ENCODE measurements at regions not wholly inside any gene's neighbourhood (a gene's known extent, or its start where the extent isn't known, plus 50 kb on each side); places are given as distances from the start of the nearest gene placed in this dataset.

DNA sequence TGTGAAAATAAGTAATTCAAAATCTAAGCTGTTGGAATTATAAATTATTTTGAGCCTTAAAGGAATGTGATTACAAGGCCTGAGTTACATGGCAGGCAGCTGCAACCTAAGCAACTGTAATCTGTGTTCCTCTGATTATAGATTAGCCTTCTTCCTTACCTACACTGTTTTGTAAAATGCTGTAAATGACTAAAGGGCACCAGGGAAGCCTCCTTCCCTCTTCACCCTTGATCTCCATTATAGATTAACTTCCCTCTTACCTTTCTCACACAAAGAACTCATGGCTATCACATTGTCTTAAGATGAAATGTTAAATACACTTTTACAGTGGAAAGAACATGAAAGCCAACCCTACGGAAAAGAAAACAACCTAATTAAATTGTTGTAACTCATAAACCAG, 423.7 kb upstream of the KLF12 start:
- no peak overlapping the region for H2AFZ ChIP-seq (ENCODE audit: control insufficient read depth, low read length)
- H3K27me3 ChIP-seq (ENCODE audit: control insufficient read depth, extremely low read depth, insufficient read depth, low read length) = no peaks in the 10 kb centered on the region
- dilution Hi-C loops (cut with MboI; ENCODE audit: extremely low pct_ligation_motif_present, low sequenced_read_pairs) = no loop called here
- no peak overlapping the region for H3K4me3 ChIP-seq (ENCODE audit: control insufficient read depth in 2 of 3, extremely low read depth in 1 of 3, insufficient read depth in 2 of 3, low read depth in 1 of 3, low read length in 3 of 3)
- H3K36me3 ChIP-seq (ENCODE audit: control insufficient read depth in 2 of 2, extremely low read depth in 1 of 2, insufficient read depth in 2 of 2, low read length in 2 of 2) = no peaks in the 10 kb centered on the region
- no peak overlapping the region for H3K9ac ChIP-seq (ENCODE audit: control insufficient read depth, extremely low read depth, insufficient read depth, low read length)
- H3K9me1 ChIP-seq (ENCODE audit: control insufficient read depth, extremely low read depth, insufficient read depth, low read length) = no peaks in the 10 kb centered on the region
- no peak for DNase-seq (ENCODE audit: low read depth, low spot score)
- no peak overlapping the region for H3K4me2 ChIP-seq (ENCODE audit: control insufficient read depth, extremely low read depth, insufficient read depth, low read depth, low read length)
- no peaks in the 10 kb centered on the region for H4K20me1 ChIP-seq (ENCODE audit: control insufficient read depth, extremely low read depth, insufficient read depth, low read length)
- no peak for FAIRE-seq
- no peaks in the 10 kb centered on the region for H3K4me1 ChIP-seq (ENCODE audit: control insufficient read depth, extremely low read depth, insufficient read depth, low read length)
- TF ChIP-seq EZH2 (IDR thresholded peaks at IDR 0.05; ENCODE audit: low read length) = no peak
- TF ChIP-seq, protein P1, sequence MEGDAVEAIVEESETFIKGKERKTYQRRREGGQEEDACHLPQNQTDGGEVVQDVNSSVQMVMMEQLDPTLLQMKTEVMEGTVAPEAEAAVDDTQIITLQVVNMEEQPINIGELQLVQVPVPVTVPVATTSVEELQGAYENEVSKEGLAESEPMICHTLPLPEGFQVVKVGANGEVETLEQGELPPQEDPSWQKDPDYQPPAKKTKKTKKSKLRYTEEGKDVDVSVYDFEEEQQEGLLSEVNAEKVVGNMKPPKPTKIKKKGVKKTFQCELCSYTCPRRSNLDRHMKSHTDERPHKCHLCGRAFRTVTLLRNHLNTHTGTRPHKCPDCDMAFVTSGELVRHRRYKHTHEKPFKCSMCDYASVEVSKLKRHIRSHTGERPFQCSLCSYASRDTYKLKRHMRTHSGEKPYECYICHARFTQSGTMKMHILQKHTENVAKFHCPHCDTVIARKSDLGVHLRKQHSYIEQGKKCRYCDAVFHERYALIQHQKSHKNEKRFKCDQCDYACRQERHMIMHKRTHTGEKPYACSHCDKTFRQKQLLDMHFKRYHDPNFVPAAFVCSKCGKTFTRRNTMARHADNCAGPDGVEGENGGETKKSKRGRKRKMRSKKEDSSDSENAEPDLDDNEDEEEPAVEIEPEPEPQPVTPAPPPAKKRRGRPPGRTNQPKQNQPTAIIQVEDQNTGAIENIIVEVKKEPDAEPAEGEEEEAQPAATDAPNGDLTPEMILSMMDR (optimal IDR thresholded peaks at IDR 0.05 in 1 of 3, IDR thresholded peaks at IDR 0.05 in 1 of 3, conservative IDR thresholded peaks at IDR 0.05 in 1 of 3; ENCODE audit: extremely low read depth in 1 of 3, insufficient read depth in 2 of 3, low read length in 3 of 3) = no peak
- H3K27ac ChIP-seq (ENCODE audit: control insufficient read depth, insufficient read depth, low read length) = no peak overlapping the region
- H3K79me2 ChIP-seq (ENCODE audit: control insufficient read depth, insufficient read depth, low read length) = no peaks in the 10 kb centered on the region
- H3K9me3 ChIP-seq (ENCODE audit: control insufficient read depth, low read depth, low read length) = no peaks in the 10 kb centered on the region

DNA sequence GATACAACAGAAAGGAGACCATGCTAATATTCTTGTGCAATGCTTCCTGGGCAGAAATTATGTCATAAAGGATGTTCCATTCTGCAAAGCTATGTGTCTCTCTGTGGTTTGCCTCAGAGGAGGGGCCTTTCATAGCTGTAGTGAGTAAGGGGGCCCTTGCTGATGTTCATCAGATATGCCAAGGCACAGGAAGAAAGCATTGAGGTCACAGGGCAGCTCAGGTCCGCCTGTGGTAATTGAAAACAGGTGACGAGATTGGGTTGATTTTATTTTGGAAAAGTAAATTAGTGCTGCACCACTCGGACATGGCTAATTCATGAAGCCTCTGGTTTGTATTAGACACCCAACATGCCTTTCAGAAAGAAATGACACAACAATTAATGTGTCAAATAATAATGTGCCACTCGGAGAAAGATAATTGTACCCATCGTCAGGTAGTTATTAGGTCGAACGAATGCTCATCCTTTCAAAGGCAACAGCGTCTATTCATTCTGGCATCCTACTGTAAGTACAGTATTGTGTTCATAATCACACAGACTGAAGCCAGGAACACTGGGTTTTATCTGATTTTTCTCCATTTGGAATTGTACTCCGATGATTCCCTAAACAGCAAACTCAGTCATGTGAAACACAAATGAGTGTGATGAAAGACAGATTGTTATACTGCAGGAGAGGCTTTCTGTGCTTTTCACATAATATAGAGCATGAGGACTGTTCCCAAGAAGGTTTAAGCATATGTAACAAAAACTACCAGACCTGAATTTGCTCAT, 421.6 kb upstream of the KLF12 start:
- no peak overlapping the region for H3K4me3 ChIP-seq (ENCODE audit: control insufficient read depth in 2 of 3, extremely low read depth in 1 of 3, insufficient read depth in 2 of 3, low read depth in 1 of 3, low read length in 3 of 3)
- FAIRE-seq (no peak), DNase-seq (ENCODE audit: low read depth, low spot score) (no peak)
- H3K79me2 ChIP-seq (ENCODE audit: control insufficient read depth, insufficient read depth, low read length) = no peaks in the 10 kb centered on the region
- no peaks in the 10 kb centered on the region for H4K20me1 ChIP-seq (ENCODE audit: control insufficient read depth, extremely low read depth, insufficient read depth, low read length)
- H3K4me2 ChIP-seq (ENCODE audit: control insufficient read depth, extremely low read depth, insufficient read depth, low read depth, low read length) = no peak overlapping the region
- dilution Hi-C loops (cut with MboI; ENCODE audit: extremely low pct_ligation_motif_present, low sequenced_read_pairs) = no loop called here
- no peaks in the 10 kb centered on the region for H3K36me3 ChIP-seq (ENCODE audit: control insufficient read depth in 2 of 2, extremely low read depth in 1 of 2, insufficient read depth in 2 of 2, low read length in 2 of 2)
- H3K9me3 ChIP-seq (ENCODE audit: control insufficient read depth, low read depth, low read length) = no peaks in the 10 kb centered on the region
- H3K9me1 ChIP-seq (ENCODE audit: control insufficient read depth, extremely low read depth, insufficient read depth, low read length) = no peaks in the 10 kb centered on the region
- no peak overlapping the region for H2AFZ ChIP-seq (ENCODE audit: control insufficient read depth, low read length)
- no peak overlapping the region for H3K27ac ChIP-seq (ENCODE audit: control insufficient read depth, insufficient read depth, low read length)
- no peaks in the 10 kb centered on the region for H3K27me3 ChIP-seq (ENCODE audit: control insufficient read depth, extremely low read depth, insufficient read depth, low read length)
- TF ChIP-seq, protein P1 (optimal IDR thresholded peaks at IDR 0.05 in 1 of 3, IDR thresholded peaks at IDR 0.05 in 1 of 3, conservative IDR thresholded peaks at IDR 0.05 in 1 of 3; ENCODE audit: extremely low read depth in 1 of 3, insufficient read depth in 2 of 3, low read length in 3 of 3) = no peak
- TF ChIP-seq EZH2 (IDR thresholded peaks at IDR 0.05; ENCODE audit: low read length) = no peak
- H3K9ac ChIP-seq (ENCODE audit: control insufficient read depth, extremely low read depth, insufficient read depth, low read length) = no peak overlapping the region
- H3K4me1 ChIP-seq (ENCODE audit: control insufficient read depth, extremely low read depth, insufficient read depth, low read length) = no peaks in the 10 kb centered on the region
